MCF 10A (cell line): ENCODE measurements at regions not wholly inside any gene's neighbourhood (a gene's known extent, or its start where the extent isn't known, plus 50 kb on each side); places are given as distances from the start of the nearest gene placed in this dataset.
A peak's percentile ranks its signal among the peaks of the same experiment; 100 is the strongest.

Source experiments
- BruUV-seq: library from RNA; stranded (reverse); fragments of 400-500 nt; replicated peaks from 2 replicates; lab custom pipeline; 2021; lab: Mats Ljungman, UMichigan
- CTCF ChIA-PET: fragments of 300-600 bp; sonication (Branson Sonifier 250); formaldehyde crosslinking; extraction: SDS; loops from one replicate; lab custom pipeline; 2021; ENCODE audit warnings: antibody characterized with exemption, inconsistent platforms; lab: Yijun Ruan, JAX
- POLR2A ChIA-PET: fragments of 300-600, 350-650 bp; sonication (Branson Sonifier 250); formaldehyde crosslinking; extraction: SDS; loops from one replicate; lab custom pipeline; 2020; ENCODE audit warnings: antibody characterized with exemption, inconsistent platforms; lab: Yijun Ruan, JAX
- DNase-seq: peaks from one replicate; pipeline ENCODE4 v3.0.0-alpha.2; 2018; ENCODE audit not compliant: unreplicated experiment
- H3K27ac Mint-ChIP-seq: one replicate; pipeline ENCODE4 v1.8.0; 2022; ENCODE audit warnings: mild to moderate bottlenecking, low read depth, mixed read lengths; ENCODE audit not compliant: unreplicated experiment
- H3K27me3 Mint-ChIP-seq: one replicate; pipeline ENCODE4 v1.8.0; 2022; ENCODE audit warnings: mixed read lengths; ENCODE audit not compliant: insufficient read depth, unreplicated experiment
- H3K36me3 Mint-ChIP-seq: one replicate; pipeline ENCODE4 v1.8.0; 2022; ENCODE audit warnings: mild to moderate bottlenecking, moderate library complexity, mixed read lengths; ENCODE audit not compliant: insufficient read depth, unreplicated experiment
- H3K4me1 Mint-ChIP-seq: one replicate; pipeline ENCODE4 v1.8.0; 2022; ENCODE audit warnings: mixed read lengths; ENCODE audit not compliant: insufficient read depth, unreplicated experiment
- H3K4me3 Mint-ChIP-seq: one replicate; pipeline ENCODE4 v1.8.0; 2022; ENCODE audit warnings: mild to moderate bottlenecking, moderate library complexity, mixed read lengths; ENCODE audit not compliant: unreplicated experiment
- H3K9me3 Mint-ChIP-seq: one replicate; pipeline ENCODE4 v1.8.0; 2022; ENCODE audit warnings: mixed read lengths; ENCODE audit not compliant: unreplicated experiment
- CTCF ChIP-seq: fragments of 200-600 bp; IDR thresholded peaks from one replicate; pipeline ENCODE4 v1.8.0; 2022; ENCODE audit warnings: antibody characterized with exemption, mild to moderate bottlenecking; ENCODE audit not compliant: unreplicated experiment
- intact Hi-C: fragments of 100-400 bp; cut with micrococcal nuclease; formaldehyde crosslinking; loops from 2 replicates; pipeline ENCODE4 v1.14.1; 2022

GRCh38 chr1:157438613-157439012, 113.7 kb downstream of the FCRL5 start:
- DNase-seq = peak; percentile 47
- ChIA-PET POLR2A (interaction anchor here (1.0 kb wide), 1 partner anchor 13 kb away, joined by 3 read pairs; no protein-coding TSS in a partner anchor), CTCF (no interaction called here)
- TF ChIP-seq CTCF = no peak
- Mint-ChIP-seq H3K36me3 (no peaks in the 10 kb centered on the region), H3K27me3 (no peaks in the 10 kb centered on the region), H3K27ac (no peak overlapping the region), H3K4me3 (no peak overlapping the region), H3K4me1 (peaks cover 15% of the 10 kb centered on the region), H3K9me3 (no peaks in the 10 kb centered on the region)
- intact Hi-C loops = no loop called here
- no TSS peak for BruUV-seq

GRCh38 chr1:157438146-157438545, 114.2 kb downstream of the FCRL5 start:
- Mint-ChIP-seq H3K36me3 (no peaks in the 10 kb centered on the region), H3K27me3 (no peaks in the 10 kb centered on the region), H3K27ac (no peak overlapping the region), H3K4me3 (no peak overlapping the region), H3K4me1 (peaks cover 15% of the 10 kb centered on the region), H3K9me3 (no peaks in the 10 kb centered on the region)
- POLR2A ChIA-PET = interaction anchor here (1.0 kb wide), 1 partner anchor 13 kb away, joined by 3 read pairs; no protein-coding TSS in a partner anchor
- TF ChIP-seq CTCF = no peak
- no TSS peak for BruUV-seq
- CTCF ChIA-PET = no interaction called here
- DNase-seq = no peak
- intact Hi-C loops = no loop called here

GRCh38 chr1:157437296-157437695, 115.0 kb downstream of the FCRL5 start:
- CTCF ChIA-PET = interaction anchor here (0.7 to 1.3 kb wide), 3 partner anchors 8 to 273 kb away, joined by 3 read pairs; no protein-coding TSS in a partner anchor

GRCh38 chr1:157431751-157432150, 120.6 kb downstream of the FCRL5 start:
- Mint-ChIP-seq H3K4me3 (no peak overlapping the region), H3K36me3 (no peaks in the 10 kb centered on the region), H3K27me3 (no peaks in the 10 kb centered on the region), H3K4me1 (peaks cover 12% of the 10 kb centered on the region), H3K27ac (no peak overlapping the region), H3K9me3 (no peaks in the 10 kb centered on the region)
- no peak for TF ChIP-seq CTCF
- peak; percentile 60 for DNase-seq
- ChIA-PET CTCF (interaction anchor here (0.7 kb wide), 1 partner anchor 170 kb away, joined by 3 read pairs; no protein-coding TSS in a partner anchor), POLR2A (no interaction called here)
- BruUV-seq = no TSS peak
- intact Hi-C loops = no loop called here

More at GRCh38 chr1:157437296-157437695, 115.0 kb downstream of the FCRL5 start:
- Mint-ChIP-seq H3K36me3 (no peaks in the 10 kb centered on the region), H3K27me3 (no peaks in the 10 kb centered on the region), H3K9me3 (no peaks in the 10 kb centered on the region), H3K4me3 (no peak overlapping the region), H3K4me1 (peaks cover 15% of the 10 kb centered on the region), H3K27ac (no peak overlapping the region)
- DNase-seq = no peak
- TF ChIP-seq CTCF = no peak
- intact Hi-C loops = no loop called here
- POLR2A ChIA-PET = no interaction called here
- no TSS peak for BruUV-seq
